ENCODE measurements at regions not wholly inside any gene's neighbourhood (a gene's known extent, or its start where the extent isn't known, plus 50 kb on each side); places are given as distances from the start of the nearest gene placed in this dataset.

- no peaks in the 10 kb centered on the region for H3K79me1 ChIP-seq (ENCODE audit: low read depth, low read length)
- 88% methylated on average over 4 of the region's 4 CpGs; no CpG with 5 or more reads in 1 of the 2 experiments for WGBS, 2 experiments (ENCODE audit: extremely low coverage in 1 of 2, insufficient coverage in 1 of 2, insufficient read length in 1 of 2, insufficient replicate concordance in 2 of 2, low coverage in 1 of 2, low lambda C conversion rate in 2 of 2, missing lambda C conversion rate in 1 of 2)
- H3K9ac ChIP-seq (replicated peaks in 1 of 4; ENCODE audit: extremely low read depth in 1 of 4, low read depth in 3 of 4, low read length in 3 of 4): no peak overlapping the region
- H2BK5ac ChIP-seq (ENCODE audit: low read depth, low read length): no peak overlapping the region
- H3K4me3 ChIP-seq (ENCODE audit: extremely low read depth in 1 of 4, insufficient read depth in 2 of 4, low read depth in 3 of 4, low read length in 4 of 4): no peak overlapping the region
- H3K9me3 ChIP-seq (ENCODE audit: insufficient read depth in 2 of 2, low read depth in 1 of 2, low read length in 1 of 2): no peaks in the 10 kb centered on the region
- H4K8ac ChIP-seq (ENCODE audit: extremely low read depth, insufficient read depth, low read length): no peak overlapping the region
- no peak overlapping the region for H2AK5ac ChIP-seq (ENCODE audit: low read depth, low read length)
- no peak overlapping the region for H3K4me2 ChIP-seq (ENCODE audit: insufficient read depth in 1 of 2, low read depth in 2 of 2, low read length in 2 of 2)
- H3K4me1 ChIP-seq (replicated peaks in 1 of 4; ENCODE audit: control insufficient read depth in 3 of 4, insufficient read depth in 4 of 4, low read length in 3 of 4): no peaks in the 10 kb centered on the region
- DNase-seq (ENCODE audit: low read depth in 1 of 2, low spot score in 2 of 2): no peak
- no peaks in the 10 kb centered on the region for H4K20me1 ChIP-seq (replicated peaks in 1 of 2; ENCODE audit: control insufficient read depth in 1 of 2, insufficient read depth in 2 of 2, low read length in 2 of 2)
- H4K91ac ChIP-seq (replicated peaks; ENCODE audit: insufficient read length, low read length): no peak overlapping the region
- no peaks in the 10 kb centered on the region for H3K23me2 ChIP-seq (ENCODE audit: low read depth, low read length)
- no peaks in the 10 kb centered on the region for H3K79me2 ChIP-seq (ENCODE audit: control insufficient read depth in 1 of 2, insufficient read depth in 2 of 2, low read length in 2 of 2)
- no peak overlapping the region for H4K5ac ChIP-seq (ENCODE audit: insufficient read length, low read depth, low read length)
- H3K36me3 ChIP-seq (ENCODE audit: control insufficient read depth in 2 of 4, insufficient read depth in 4 of 4, low read length in 3 of 4): no peaks in the 10 kb centered on the region
- no peak overlapping the region for H2BK12ac ChIP-seq (ENCODE audit: low read depth, low read length)
- H2BK15ac ChIP-seq (ENCODE audit: low read length): no peak overlapping the region
- no peak overlapping the region for H2BK20ac ChIP-seq (ENCODE audit: low read length)
- H3K56ac ChIP-seq (replicated peaks; ENCODE audit: insufficient read length, low read depth, low read length): no peak overlapping the region
- H3K27me3 ChIP-seq (replicated peaks in 1 of 4; ENCODE audit: control insufficient read depth in 3 of 4, extremely low read depth in 1 of 4, insufficient read depth in 3 of 4, low read length in 3 of 4): no peaks in the 10 kb centered on the region
- H3K23ac ChIP-seq (ENCODE audit: insufficient read length): no peak overlapping the region
- no peak overlapping the region for H3K27ac ChIP-seq (ENCODE audit: low read depth, low read length)
- H3K4ac ChIP-seq (replicated peaks; ENCODE audit: insufficient read length, low read depth, low read length): no peak overlapping the region
- H3K14ac ChIP-seq (ENCODE audit: insufficient read length): no peak overlapping the region
- CTCF ChIA-PET (ENCODE audit: partially characterized antibody): interaction anchor here (1.0 to 4.1 kb wide), 7 partner anchors 14 to 533 kb away, joined by 3 to 20 read pairs (median 5); no protein-coding TSS in a partner anchor
- H2AFZ ChIP-seq (ENCODE audit: low read length): no peak overlapping the region
- no peak overlapping the region for H2BK120ac ChIP-seq (replicated peaks; ENCODE audit: low read depth, low read length)
- POLR2A ChIA-PET (ENCODE audit: partially characterized antibody): no interaction called here
- no peak for TF ChIP-seq SRF (IDR thresholded peaks at IDR 0.05; ENCODE audit: low read depth, low read length)
- TF ChIP-seq RAD21 (IDR thresholded peaks at IDR 0.05 in 1 of 2, conservative IDR thresholded peaks at IDR 0.05 in 1 of 2; ENCODE audit: low read depth in 2 of 2, low read length in 2 of 2): peak; percentile 80 to 81
- peak in 2 of 3 experiments; percentile 44 to 69; a peak in 2 of 4 replicates for TF ChIP-seq CTCF (IDR thresholded peaks at IDR 0.05; ENCODE audit: control extremely low read depth in 1 of 3, insufficient read depth in 1 of 3, low read depth in 1 of 3, low read length in 3 of 3)
- FAIRE-seq: peak; percentile 60
- H3K18ac ChIP-seq (ENCODE audit: extremely low read depth, low read length): no peak overlapping the region
Observed at GRCh38 chr13:26112843-26113242, 61.0 kb upstream of the SHISA2 start.

Measured in H1 (cell line).